MM.1S (cell line): ENCODE measurements at regions not wholly inside any gene's neighbourhood (a gene's known extent, or its start where the extent isn't known, plus 50 kb on each side); places are given as distances from the start of the nearest gene placed in this dataset.

Experiments used
- EZH2 ChIP-seq: fragments of 300-600 bp; sonication (generic); optimal IDR thresholded peaks from 2 replicates; pipeline ENCODE3; 2017; ENCODE audit warnings: low read depth, mild to moderate bottlenecking, antibody characterized with exemption, low read length, mixed read lengths
- EZH2phosphoT487 ChIP-seq: fragments of 300-600 bp; sonication (generic); IDR thresholded peaks from 2 replicates; pipeline ENCODE4 v1.6.1; 2018; ENCODE audit warnings: antibody characterized with exemption, low read length
- TF ChIP-seq, protein P1 (sequence below): fragments of 300-600 bp; sonication (generic); IDR thresholded peaks from 2 replicates; pipeline ENCODE4 v1.5.1; 2016; ENCODE audit warnings: antibody characterized with exemption, low read length, mixed read lengths

DNA sequence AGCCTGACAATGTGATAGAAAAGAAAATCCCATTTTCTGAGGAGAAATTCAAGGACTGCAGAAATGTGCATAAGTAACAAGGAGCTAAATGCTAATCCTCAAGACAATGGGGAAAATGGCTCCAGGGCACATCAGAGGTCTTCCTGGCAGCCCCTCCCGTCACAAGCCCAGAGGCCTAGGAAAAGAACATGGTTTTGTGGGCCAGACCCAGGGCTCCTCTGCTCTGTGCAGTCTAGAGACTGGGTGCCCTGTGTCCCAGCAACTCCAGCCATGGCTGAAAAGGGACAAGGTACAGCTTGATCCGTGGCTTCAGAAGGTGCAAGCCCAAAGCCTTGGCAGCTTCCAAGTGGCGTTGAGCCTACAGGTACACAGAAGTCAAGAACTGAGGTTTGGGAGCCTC, 176.8 kb upstream of the SUCLG2 start:
- TF ChIP-seq, protein P1, sequence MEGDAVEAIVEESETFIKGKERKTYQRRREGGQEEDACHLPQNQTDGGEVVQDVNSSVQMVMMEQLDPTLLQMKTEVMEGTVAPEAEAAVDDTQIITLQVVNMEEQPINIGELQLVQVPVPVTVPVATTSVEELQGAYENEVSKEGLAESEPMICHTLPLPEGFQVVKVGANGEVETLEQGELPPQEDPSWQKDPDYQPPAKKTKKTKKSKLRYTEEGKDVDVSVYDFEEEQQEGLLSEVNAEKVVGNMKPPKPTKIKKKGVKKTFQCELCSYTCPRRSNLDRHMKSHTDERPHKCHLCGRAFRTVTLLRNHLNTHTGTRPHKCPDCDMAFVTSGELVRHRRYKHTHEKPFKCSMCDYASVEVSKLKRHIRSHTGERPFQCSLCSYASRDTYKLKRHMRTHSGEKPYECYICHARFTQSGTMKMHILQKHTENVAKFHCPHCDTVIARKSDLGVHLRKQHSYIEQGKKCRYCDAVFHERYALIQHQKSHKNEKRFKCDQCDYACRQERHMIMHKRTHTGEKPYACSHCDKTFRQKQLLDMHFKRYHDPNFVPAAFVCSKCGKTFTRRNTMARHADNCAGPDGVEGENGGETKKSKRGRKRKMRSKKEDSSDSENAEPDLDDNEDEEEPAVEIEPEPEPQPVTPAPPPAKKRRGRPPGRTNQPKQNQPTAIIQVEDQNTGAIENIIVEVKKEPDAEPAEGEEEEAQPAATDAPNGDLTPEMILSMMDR, result no peak
- TF ChIP-seq EZH2, result no peak
- TF ChIP-seq EZH2phosphoT487, result no peak
